HCT116 (cell line): ENCODE measurements at regions not wholly inside any gene's neighbourhood (a gene's known extent, or its start where the extent isn't known, plus 50 kb on each side); places are given as distances from the start of the nearest gene placed in this dataset.

Experiments used
- ATAC-seq: fragments of 200-7000 bp; cut with Tn5 transposase; 2 replicates; pipeline ENCODE4 v1.9.1; 2020; ENCODE audit warnings: mild to moderate bottlenecking, moderate library complexity
- BruUV-seq: library from RNA; stranded (reverse); fragments of 400-500 nt; replicated peaks from 2 replicates; lab custom pipeline; 2021; lab: Mats Ljungman, UMichigan
- CTCF ChIA-PET: fragments of 300-600 bp; sonication (Branson Sonifier 250); formaldehyde crosslinking; loops from one replicate; lab custom pipeline; 2021; ENCODE audit warnings: antibody characterized with exemption; lab: Charles Lee
- POLR2A ChIA-PET: fragments of 300-600, 350-600 bp; sonication (Branson Sonifier 250); formaldehyde crosslinking; loops from one replicate; lab custom pipeline; 2021; ENCODE audit warnings: antibody characterized with exemption; lab: Charles Lee
- RAD21 ChIA-PET, 2 experiments: fragments of 300-600 bp; sonication (Branson Sonifier 250); formaldehyde crosslinking; loops; one replicate each; lab custom pipeline; 2023; ENCODE audit warnings: low total read pairs in 2 of 2; ENCODE audit not compliant: uncharacterized antibody in 2 of 2, unreplicated experiment in 2 of 2, low non-redundant PET in 1 of 2; lab: Charles Lee
- DNase-seq: peaks from one replicate; pipeline ENCODE4 v3.0.0-alpha.2; 2010; ENCODE audit warnings: low read depth, low spot score
- H2AFZ ChIP-seq: fragments of 200-600 bp; shearing (Covaris generic), sonication (generic); 2 replicates; pipeline ENCODE4 v1.6.1; 2017; ENCODE audit warnings: low read depth, mixed run types, mixed read lengths, antibody characterized with exemption, low read length; ENCODE audit not compliant: poor library complexity, severe bottlenecking
- H3K27ac ChIP-seq: 2 replicates; pipeline ENCODE4 v1.5.1; 2012; ENCODE audit warnings: low read depth, low read length
- H3K27me3 ChIP-seq: fragments of 200-600 bp; sonication (generic); 2 replicates; pipeline ENCODE4 v1.6.1; 2016; ENCODE audit warnings: mixed run types, low read length, mixed read lengths; ENCODE audit not compliant: insufficient read depth
- H3K36me3 ChIP-seq, 2 experiments: fragments of 200-500 bp in 1 of 2; fragments of 200-600 bp in 1 of 2; sonication (Bioruptor generic) in 1 of 2; sonication (generic) in 1 of 2; 2 replicates each; pipeline versions ENCODE4 v1.5.1 to v1.6.1; 2014 to 2016; ENCODE audit warnings: low read length in 2 of 2, inconsistent platforms in 1 of 2, mixed read lengths in 1 of 2, mixed run types in 1 of 2; ENCODE audit not compliant: insufficient read depth in 2 of 2, control insufficient read depth in 1 of 2
- H3K4me1 ChIP-seq, 2 experiments: fragments of 200-600 bp in 1 of 2; sonication (generic) in 1 of 2; 2 replicates each; pipeline versions ENCODE4 v1.5.1 to v1.6.1; 2012 to 2017; ENCODE audit warnings: low read length in 2 of 2, inconsistent platforms in 1 of 2, mild to moderate bottlenecking in 1 of 2, mixed read lengths in 1 of 2, mixed run types in 1 of 2, moderate library complexity in 1 of 2; ENCODE audit not compliant: insufficient read depth in 2 of 2, control insufficient read depth in 1 of 2
- H3K4me2 ChIP-seq: fragments of 200-600 bp; sonication (generic); 2 replicates; pipeline ENCODE4 v1.6.1; 2017; ENCODE audit warnings: mixed run types, low read length, mixed read lengths
- H3K4me3 ChIP-seq, 2 experiments: fragments of 200-600 bp in 1 of 2; sonication (generic) in 1 of 2; replicated peaks in 1 of 2; 2 replicates each; pipeline ENCODE4 v1.5.1; 2011 to 2016; ENCODE audit warnings: low read length in 2 of 2, control low read depth in 1 of 2, low read depth in 1 of 2, mild to moderate bottlenecking in 1 of 2, mixed read lengths in 1 of 2, mixed run types in 1 of 2
- H3K79me2 ChIP-seq: fragments of 200-600 bp; sonication (generic); 2 replicates; pipeline ENCODE4 v1.6.1; 2017; ENCODE audit warnings: mild to moderate bottlenecking, mixed run types, low read length, moderate library complexity, mixed read lengths; ENCODE audit not compliant: insufficient read depth
- H3K9ac ChIP-seq: fragments of 200-600 bp; sonication (generic); 2 replicates; pipeline ENCODE4 v1.6.1; 2016; ENCODE audit warnings: low read length, mixed read lengths
- H3K9me2 ChIP-seq: fragments of 200-600 bp; sonication (generic), shearing (Covaris generic); 2 replicates; pipeline ENCODE4 v1.6.1; 2017; ENCODE audit warnings: mixed run types, mild to moderate bottlenecking, moderate library complexity; ENCODE audit not compliant: insufficient read depth
- H3K9me3 ChIP-seq, 2 experiments: fragments of 200-500 bp in 1 of 2; fragments of 200-600 bp in 1 of 2; sonication (Bioruptor generic) in 1 of 2; sonication (generic) in 1 of 2; 2 replicates each; pipeline ENCODE4 v1.6.1; 2014 to 2017; ENCODE audit warnings: low read length in 2 of 2, mixed read lengths in 2 of 2, inconsistent platforms in 1 of 2, low read depth in 1 of 2, mild to moderate bottlenecking in 1 of 2, mixed run types in 1 of 2, moderate library complexity in 1 of 2; ENCODE audit not compliant: control insufficient read depth in 1 of 2, insufficient read depth in 1 of 2
- H4K20me1 ChIP-seq: fragments of 200-600 bp; sonication (generic), shearing (Covaris generic); 2 replicates; pipeline ENCODE4 v1.6.1; 2017; ENCODE audit warnings: mixed run types, mild to moderate bottlenecking, moderate library complexity; ENCODE audit not compliant: insufficient read depth
- CBX3 ChIP-seq: IDR thresholded peaks from 2 replicates; pipeline ENCODE4 v1.6.1; 2012; ENCODE audit warnings: low read depth
- CEBPB ChIP-seq: IDR thresholded peaks from 2 replicates; pipeline ENCODE4 v1.6.1; 2012; ENCODE audit warnings: low read depth
- EZH2 ChIP-seq: fragments of 200-600 bp; sonication (generic); IDR thresholded peaks from 2 replicates; pipeline ENCODE4 v1.6.1; 2017; ENCODE audit warnings: antibody characterized with exemption, mixed run types
- EZH2phosphoT487 ChIP-seq: fragments of 200-600 bp; IDR thresholded peaks from 2 replicates; pipeline ENCODE4 v1.6.1; 2018; ENCODE audit warnings: antibody characterized with exemption, borderline replicate concordance
- JUND ChIP-seq: IDR thresholded peaks from 2 replicates; pipeline ENCODE4 v1.6.1; 2012
- POLR2A ChIP-seq: IDR thresholded peaks from 2 replicates; pipeline ENCODE4 v1.7.0; 2011; ENCODE audit warnings: borderline replicate concordance; ENCODE audit not compliant: insufficient read depth, insufficient read length; ENCODE audit errors: extremely low read depth
- POLR2AphosphoS5 ChIP-seq: IDR thresholded peaks from 2 replicates; pipeline ENCODE4 v1.6.1; 2011; ENCODE audit warnings: mild to moderate bottlenecking, low read depth, low read length, moderate library complexity
- RAD21 ChIP-seq: IDR thresholded peaks from 2 replicates; pipeline ENCODE4 v1.6.1; 2012; ENCODE audit warnings: low read depth, mild to moderate bottlenecking
- SP1 ChIP-seq: IDR thresholded peaks from 2 replicates; pipeline ENCODE4 v1.6.1; 2012; ENCODE audit warnings: low read depth
- SRF ChIP-seq: IDR thresholded peaks from 2 replicates; pipeline ENCODE4 v1.6.1; 2012; ENCODE audit warnings: low read depth
- ZFX ChIP-seq: fragments of 450-650 bp; IDR thresholded peaks from 2 replicates; pipeline ENCODE4 v1.6.1; 2017
- ZNF274 ChIP-seq: fragments of 200-500 bp; sonication (Bioruptor generic); IDR thresholded peaks from 2 replicates; pipeline ENCODE4 v1.6.1; 2014; ENCODE audit warnings: mild to moderate bottlenecking, low read depth, low read length, inconsistent platforms
- intact Hi-C: fragments of 100-400 bp; cut with micrococcal nuclease; formaldehyde crosslinking; loops from 2 replicates; pipeline ENCODE4 v1.10.0; 2022
- TF ChIP-seq, protein P1 (sequence below): IDR thresholded peaks from 2 replicates; pipeline ENCODE4 v1.6.1; 2011; ENCODE audit warnings: mild to moderate bottlenecking, low read length, moderate library complexity; ENCODE audit not compliant: insufficient replicate concordance; ENCODE audit errors: extremely low read depth
- TF ChIP-seq, protein P2 (sequence below): IDR thresholded peaks from 2 replicates; pipeline ENCODE4 v1.6.1; 2012; ENCODE audit warnings: low read depth
- TF ChIP-seq, protein P3 (sequence below): IDR thresholded peaks from 2 replicates; pipeline ENCODE4 v1.6.1; 2012

DNA sequence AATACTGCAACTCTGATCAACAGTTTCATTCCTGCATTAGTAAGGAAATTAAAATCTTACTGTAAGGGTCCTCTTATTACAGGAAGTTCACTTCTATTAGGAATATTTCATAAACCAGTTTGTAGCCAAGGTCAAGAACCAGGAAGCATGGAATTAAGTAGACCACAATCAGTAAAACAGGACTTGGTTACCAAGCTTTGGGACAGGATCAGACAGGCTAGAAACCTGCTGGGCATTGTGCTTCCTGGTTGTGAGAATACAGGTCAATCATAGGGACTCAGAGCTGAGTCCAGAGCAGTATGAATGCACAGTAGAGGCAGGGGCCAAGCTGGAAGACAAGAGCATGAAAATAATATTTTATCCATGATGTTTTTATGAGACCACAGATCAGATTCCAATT is 248.0 kb downstream of the IKZF2 start:
- no peaks in the 10 kb centered on the region for H4K20me1 ChIP-seq
- H3K9ac ChIP-seq: no peak overlapping the region
- TF ChIP-seq CEBPB: no peak
- TF ChIP-seq, protein P1, sequence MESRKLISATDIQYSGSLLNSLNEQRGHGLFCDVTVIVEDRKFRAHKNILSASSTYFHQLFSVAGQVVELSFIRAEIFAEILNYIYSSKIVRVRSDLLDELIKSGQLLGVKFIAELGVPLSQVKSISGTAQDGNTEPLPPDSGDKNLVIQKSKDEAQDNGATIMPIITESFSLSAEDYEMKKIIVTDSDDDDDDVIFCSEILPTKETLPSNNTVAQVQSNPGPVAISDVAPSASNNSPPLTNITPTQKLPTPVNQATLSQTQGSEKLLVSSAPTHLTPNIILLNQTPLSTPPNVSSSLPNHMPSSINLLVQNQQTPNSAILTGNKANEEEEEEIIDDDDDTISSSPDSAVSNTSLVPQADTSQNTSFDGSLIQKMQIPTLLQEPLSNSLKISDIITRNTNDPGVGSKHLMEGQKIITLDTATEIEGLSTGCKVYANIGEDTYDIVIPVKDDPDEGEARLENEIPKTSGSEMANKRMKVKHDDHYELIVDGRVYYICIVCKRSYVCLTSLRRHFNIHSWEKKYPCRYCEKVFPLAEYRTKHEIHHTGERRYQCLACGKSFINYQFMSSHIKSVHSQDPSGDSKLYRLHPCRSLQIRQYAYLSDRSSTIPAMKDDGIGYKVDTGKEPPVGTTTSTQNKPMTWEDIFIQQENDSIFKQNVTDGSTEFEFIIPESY: no peak
- TF ChIP-seq, protein P2, sequence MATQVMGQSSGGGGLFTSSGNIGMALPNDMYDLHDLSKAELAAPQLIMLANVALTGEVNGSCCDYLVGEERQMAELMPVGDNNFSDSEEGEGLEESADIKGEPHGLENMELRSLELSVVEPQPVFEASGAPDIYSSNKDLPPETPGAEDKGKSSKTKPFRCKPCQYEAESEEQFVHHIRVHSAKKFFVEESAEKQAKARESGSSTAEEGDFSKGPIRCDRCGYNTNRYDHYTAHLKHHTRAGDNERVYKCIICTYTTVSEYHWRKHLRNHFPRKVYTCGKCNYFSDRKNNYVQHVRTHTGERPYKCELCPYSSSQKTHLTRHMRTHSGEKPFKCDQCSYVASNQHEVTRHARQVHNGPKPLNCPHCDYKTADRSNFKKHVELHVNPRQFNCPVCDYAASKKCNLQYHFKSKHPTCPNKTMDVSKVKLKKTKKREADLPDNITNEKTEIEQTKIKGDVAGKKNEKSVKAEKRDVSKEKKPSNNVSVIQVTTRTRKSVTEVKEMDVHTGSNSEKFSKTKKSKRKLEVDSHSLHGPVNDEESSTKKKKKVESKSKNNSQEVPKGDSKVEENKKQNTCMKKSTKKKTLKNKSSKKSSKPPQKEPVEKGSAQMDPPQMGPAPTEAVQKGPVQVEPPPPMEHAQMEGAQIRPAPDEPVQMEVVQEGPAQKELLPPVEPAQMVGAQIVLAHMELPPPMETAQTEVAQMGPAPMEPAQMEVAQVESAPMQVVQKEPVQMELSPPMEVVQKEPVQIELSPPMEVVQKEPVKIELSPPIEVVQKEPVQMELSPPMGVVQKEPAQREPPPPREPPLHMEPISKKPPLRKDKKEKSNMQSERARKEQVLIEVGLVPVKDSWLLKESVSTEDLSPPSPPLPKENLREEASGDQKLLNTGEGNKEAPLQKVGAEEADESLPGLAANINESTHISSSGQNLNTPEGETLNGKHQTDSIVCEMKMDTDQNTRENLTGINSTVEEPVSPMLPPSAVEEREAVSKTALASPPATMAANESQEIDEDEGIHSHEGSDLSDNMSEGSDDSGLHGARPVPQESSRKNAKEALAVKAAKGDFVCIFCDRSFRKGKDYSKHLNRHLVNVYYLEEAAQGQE: no peak
- no peak for TF ChIP-seq SP1
- TF ChIP-seq POLR2AphosphoS5: no peak
- no peak for TF ChIP-seq POLR2A
- TF ChIP-seq CBX3: no peak
- TF ChIP-seq EZH2: no peak
- TF ChIP-seq, protein P3, sequence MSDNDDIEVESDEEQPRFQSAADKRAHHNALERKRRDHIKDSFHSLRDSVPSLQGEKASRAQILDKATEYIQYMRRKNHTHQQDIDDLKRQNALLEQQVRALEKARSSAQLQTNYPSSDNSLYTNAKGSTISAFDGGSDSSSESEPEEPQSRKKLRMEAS: no peak
- TF ChIP-seq SRF: no peak
- no peak for TF ChIP-seq RAD21
- TF ChIP-seq ZFX: no peak
- no peak for TF ChIP-seq EZH2phosphoT487
- TF ChIP-seq JUND: no peak
- no peak for TF ChIP-seq ZNF274
- H3K4me1 ChIP-seq: 0 out of 4 replicates have a peak, but pooled peaks cover 0 to 4% of the 10 kb centered on the region in 2 experiments
- H2AFZ ChIP-seq: no peak overlapping the region
- no peaks in the 10 kb centered on the region for H3K27me3 ChIP-seq
- no peaks in the 10 kb centered on the region for H3K9me2 ChIP-seq
- H3K36me3 ChIP-seq: no peaks in the 10 kb centered on the region
- ChIA-PET CTCF (no interaction called here), POLR2A (no interaction called here), RAD21 (no interaction called here)
- no peak overlapping the region for H3K4me3 ChIP-seq
- H3K4me2 ChIP-seq: no peak overlapping the region
- no peak overlapping the region for H3K27ac ChIP-seq
- intact Hi-C loops: no loop called here
- no peaks in the 10 kb centered on the region for H3K9me3 ChIP-seq
- DNase-seq (no peak), ATAC-seq (no peak)
- no peaks in the 10 kb centered on the region for H3K79me2 ChIP-seq
- BruUV-seq: no TSS peak
